Renal cortex interstitium (tissue), 11 donors: ENCODE measurements at regions not wholly inside any gene's neighbourhood (a gene's known extent, or its start where the extent isn't known, plus 50 kb on each side); places are given as distances from the start of the nearest gene placed in this dataset.
A peak's percentile ranks its signal among the peaks of the same experiment; 100 is the strongest.

Experiments
- DNase-seq, 11 donors: peaks; one replicate each; pipeline ENCODE4 v3.0.0-alpha.2; 2013; ENCODE audit warnings: low read depth in 9 of 11, low spot score in 4 of 11; ENCODE audit errors: extremely low read depth in 1 of 11

DNA sequence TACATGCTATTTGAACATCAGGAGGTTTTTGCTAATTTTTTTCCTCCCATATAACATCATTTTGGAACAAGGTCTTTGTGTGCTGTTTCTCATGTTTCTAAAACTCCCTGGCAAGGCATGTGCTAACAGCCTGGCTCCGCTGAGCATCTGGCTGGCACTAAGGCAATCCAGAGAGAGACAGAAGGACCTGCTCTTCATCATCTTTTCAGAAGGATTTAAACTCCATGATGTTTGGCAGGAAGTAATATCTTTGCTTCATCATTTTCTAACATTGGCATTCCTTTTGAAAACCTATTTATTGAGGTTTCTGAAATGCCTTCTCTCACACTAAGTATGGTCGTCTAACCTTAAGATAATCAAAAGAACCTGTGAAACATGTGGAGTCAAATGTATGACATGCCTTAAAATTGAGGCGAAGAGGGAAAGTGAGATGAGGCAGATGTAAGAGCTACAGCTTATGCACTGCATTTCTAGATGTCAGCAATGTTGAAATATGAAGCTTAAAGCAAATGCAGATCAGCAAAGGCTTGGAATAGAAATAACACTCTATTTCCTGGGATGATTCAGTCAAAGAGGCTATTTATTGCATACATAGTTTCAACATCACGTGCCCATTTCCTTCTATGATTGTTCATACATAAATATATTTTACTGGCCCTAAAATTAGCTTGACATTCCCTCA lies 592.0 kb downstream of the ZNF385D start:
- DNase-seq = no peak

GRCh38 chr3:21154911-21155310 lies 596.1 kb downstream of the ZNF385D start:
- no peak for DNase-seq

- DNase-seq = no peak
Measured at GRCh38 chr3:21152555-21152954, 598.5 kb downstream of the ZNF385D start.

- DNase-seq = no peak
Measured at GRCh38 chr3:21142949-21143348, 608.1 kb downstream of the ZNF385D start.

GRCh38 chr3:21142031-21142430 lies 609.0 kb downstream of the ZNF385D start:
- no peak for DNase-seq

- no peak for DNase-seq
Measured at GRCh38 chr3:21140785-21141184, 610.2 kb downstream of the ZNF385D start.

GRCh38 chr3:21138085-21138484 lies 612.9 kb downstream of the ZNF385D start:
- no peak for DNase-seq

GRCh38 chr3:21132896-21133295 lies 618.1 kb downstream of the ZNF385D start:
- DNase-seq = no peak

GRCh38 chr3:21120826-21121225 lies 630.2 kb downstream of the ZNF385D start:
- no peak for DNase-seq

- DNase-seq = no peak
Measured at GRCh38 chr3:21117370-21117769, 633.6 kb downstream of the ZNF385D start.

DNA sequence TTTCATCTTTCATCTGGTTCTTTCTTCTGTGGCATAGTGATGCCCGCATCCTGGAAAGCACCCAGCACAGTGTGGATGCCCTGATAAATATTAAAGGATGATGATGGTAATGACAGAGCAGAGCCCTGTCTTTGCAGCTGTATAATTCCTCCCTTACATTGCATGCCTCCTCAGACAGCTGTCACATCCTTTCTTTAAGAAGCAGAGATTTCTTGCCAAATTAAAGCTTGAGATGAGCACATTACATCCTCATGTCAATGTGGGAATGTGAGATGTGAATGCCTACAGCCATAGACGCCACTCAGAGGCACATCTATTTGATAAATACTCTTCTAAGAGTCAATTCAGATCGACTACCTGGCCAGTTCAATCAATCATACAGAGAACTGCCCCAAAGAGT lies 642.0 kb downstream of the ZNF385D start:
- DNase-seq = no peak

DNA sequence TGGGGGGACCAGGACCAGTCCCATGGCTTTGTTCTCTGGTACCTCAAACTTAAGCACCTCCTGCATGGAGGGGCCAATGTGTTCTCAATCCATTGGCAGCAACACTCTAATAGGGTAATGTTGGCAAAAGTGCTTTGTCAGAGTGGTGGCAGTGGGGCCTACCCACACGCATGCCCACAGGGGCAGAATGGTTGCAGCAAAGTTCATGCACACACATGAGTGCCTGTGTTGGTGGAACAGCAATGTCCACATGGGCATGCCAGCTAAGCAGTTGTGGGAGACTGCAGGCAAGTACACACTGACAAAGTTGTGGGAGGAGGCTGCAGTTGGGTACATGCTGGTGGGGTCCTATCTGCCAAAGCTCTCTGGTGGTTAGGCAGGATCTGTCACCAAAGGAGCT lies 645.2 kb downstream of the ZNF385D start:
- no peak for DNase-seq

DNA sequence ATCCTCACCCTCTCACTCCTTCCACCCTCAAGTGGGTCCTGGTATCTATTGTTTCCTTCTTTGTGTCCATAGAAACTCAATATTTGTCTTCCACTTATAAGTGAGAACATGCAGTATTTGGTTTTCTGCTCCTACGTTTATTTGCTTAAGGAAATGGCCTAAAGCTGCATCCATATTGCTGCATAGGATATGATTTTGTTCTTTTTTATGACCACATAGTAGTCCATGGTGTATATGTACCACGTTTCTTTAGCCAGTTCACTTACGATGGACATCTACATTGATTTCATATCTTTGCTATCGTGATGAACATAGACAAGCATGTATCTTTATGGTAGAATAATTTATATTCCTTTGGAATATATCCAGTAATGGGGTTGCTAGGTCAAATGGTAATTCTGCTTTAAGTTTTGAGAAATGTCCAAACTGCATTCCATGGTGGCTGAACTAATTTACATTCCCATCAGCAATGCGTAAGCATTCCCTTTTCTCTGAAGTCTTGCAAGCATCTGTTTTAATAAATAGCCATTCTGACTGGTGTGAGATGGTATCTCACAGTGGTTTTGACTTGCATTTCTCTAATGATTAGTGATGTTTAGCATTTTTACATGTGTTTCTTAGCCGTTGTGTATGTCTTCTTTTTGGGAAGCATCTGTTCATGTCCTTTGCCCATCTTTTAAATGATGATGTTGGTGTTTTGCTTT lies 650.2 kb downstream of the ZNF385D start:
- no peak for DNase-seq

GRCh38 chr3:21094686-21095085 lies 656.3 kb downstream of the ZNF385D start:
- DNase-seq = no peak

- DNase-seq = no peak
Measured at GRCh38 chr3:21073561-21073960, 677.4 kb downstream of the ZNF385D start.

DNA sequence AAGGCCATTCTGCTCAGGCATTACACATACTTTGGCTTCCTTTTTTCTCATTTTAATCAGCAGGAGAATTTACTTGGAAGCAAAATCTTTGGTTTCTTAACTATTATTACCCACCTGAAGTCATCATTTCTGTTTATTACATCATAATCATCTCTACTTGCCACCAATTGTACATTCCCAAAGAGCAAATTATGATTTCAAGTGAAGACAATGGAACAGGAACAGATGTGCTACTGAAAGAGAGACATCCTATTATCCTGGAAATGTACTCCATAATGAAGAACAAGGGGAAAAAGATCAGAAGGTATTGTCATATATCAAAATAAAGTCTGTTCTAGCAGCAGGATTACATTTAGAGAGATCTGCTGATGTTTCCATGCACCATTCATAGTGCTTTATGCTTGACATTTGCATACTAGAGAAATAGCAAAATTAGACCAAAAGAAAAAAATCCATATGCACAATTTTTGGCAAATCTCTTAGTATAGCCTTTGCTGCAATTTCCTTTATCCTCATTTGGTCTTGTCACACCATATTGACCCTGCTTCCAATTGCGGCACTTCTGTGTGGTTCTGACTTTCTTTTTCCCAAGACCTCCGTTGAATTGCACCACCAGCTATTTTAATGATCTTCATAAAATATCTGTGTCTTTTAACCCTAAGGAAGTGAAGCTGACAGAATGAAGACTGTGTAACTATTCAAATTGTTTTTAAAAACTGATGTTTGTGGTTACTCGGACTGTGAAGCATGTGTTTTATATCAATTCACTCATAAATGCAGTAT lies 683.8 kb downstream of the ZNF385D start:
- DNase-seq = peak in 10 of 11 donors; percentile 12 to 49 (median 25)

GRCh38 chr3:21062831-21063294 lies 688.1 kb downstream of the ZNF385D start:
- peak in 5 of 11 donors; percentile 3 to 13 (median 11) for DNase-seq

DNA sequence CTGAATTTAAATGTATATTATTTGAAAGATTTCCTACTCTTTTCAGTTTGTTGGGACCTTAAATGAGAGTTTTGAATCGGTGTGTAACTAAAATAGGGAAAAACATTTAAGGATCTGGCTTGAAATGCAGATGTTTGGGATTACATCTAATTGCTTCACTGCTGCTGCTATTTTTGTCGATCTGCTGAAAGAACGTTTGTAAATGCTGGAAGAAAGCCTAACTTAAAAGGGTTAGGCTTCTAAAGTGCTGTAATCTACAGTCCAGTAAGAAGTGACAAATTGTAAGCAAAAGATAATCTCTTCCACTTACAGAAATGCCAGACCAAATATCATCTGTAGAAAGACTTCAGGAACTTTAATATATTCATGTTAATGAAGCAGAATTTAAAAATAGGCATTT lies 691.6 kb downstream of the ZNF385D start:
- DNase-seq = no peak

DNA sequence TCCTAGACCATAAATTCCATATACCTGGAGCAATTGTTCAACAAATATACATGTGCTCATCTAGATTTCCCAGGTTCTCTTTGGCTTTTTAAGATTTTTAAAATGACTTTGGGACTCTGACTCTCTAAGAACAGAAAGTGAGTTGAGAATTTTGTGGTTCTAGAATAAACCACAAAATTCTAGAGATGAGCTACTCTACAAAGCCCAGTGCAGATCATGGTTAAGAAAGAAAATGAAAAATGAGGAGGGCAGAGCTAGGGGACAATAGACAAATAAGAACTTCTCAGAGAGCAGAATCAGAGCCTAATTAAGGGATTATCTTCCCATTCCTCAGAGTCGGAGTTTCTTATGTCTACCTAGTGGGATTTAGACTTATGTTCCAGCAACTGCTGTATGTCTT lies 694.7 kb downstream of the ZNF385D start:
- no peak for DNase-seq

GRCh38 chr3:21055015-21055414 lies 696.0 kb downstream of the ZNF385D start:
- DNase-seq = no peak
